Neural cell (in vitro differentiated cells): ENCODE measurements at regions not wholly inside any gene's neighbourhood (a gene's known extent, or its start where the extent isn't known, plus 50 kb on each side); places are given as distances from the start of the nearest gene placed in this dataset.

ENCODE experiments used
- H2AFZ ChIP-seq: fragments of 200-600, 300-800 bp; sonication (generic), shearing (Covaris generic); 2 replicates; pipeline ENCODE4 v1.6.0; 2014; ENCODE audit warnings: low read depth, mild to moderate bottlenecking, antibody characterized with exemption, low read length, moderate library complexity
- H3F3A ChIP-seq: fragments of 200-600 bp; shearing (Covaris generic); 2 replicates; pipeline ENCODE4 v1.6.1; 2016; ENCODE audit warnings: mild to moderate bottlenecking, moderate library complexity, mixed read lengths, antibody characterized with exemption, low read length; ENCODE audit not compliant: insufficient read depth, poor library complexity, severe bottlenecking
- H3K27ac ChIP-seq: fragments of 200-600, 300-800 bp; sonication (generic), shearing (Covaris generic); 2 replicates; pipeline ENCODE4 v1.5.1; 2014; ENCODE audit warnings: mild to moderate bottlenecking, low read length, moderate library complexity
- H3K27me3 ChIP-seq: fragments of 300-800, 200-600 bp; sonication (generic), shearing (Covaris generic); 2 replicates; pipeline ENCODE4 v1.6.0; 2014; ENCODE audit warnings: mild to moderate bottlenecking, low read depth, low read length, moderate library complexity; ENCODE audit not compliant: insufficient read depth
- H3K36me3 ChIP-seq: fragments of 300-800, 200-600 bp; sonication (generic), shearing (Covaris generic); 2 replicates; pipeline ENCODE4 v1.5.1; 2014; ENCODE audit warnings: mild to moderate bottlenecking, antibody characterized with exemption, low read length, moderate library complexity; ENCODE audit not compliant: insufficient read depth
- H3K4me2 ChIP-seq: fragments of 300-800, 200-600 bp; sonication (generic), shearing (Covaris generic); 2 replicates; pipeline ENCODE4 v1.6.0; 2014; ENCODE audit warnings: mild to moderate bottlenecking, low read length
- H3K4me3 ChIP-seq: fragments of 300-800, 200-600 bp; sonication (generic), shearing (Covaris generic); 2 replicates; pipeline ENCODE4 v1.5.1; 2014; ENCODE audit warnings: mild to moderate bottlenecking, low read length, moderate library complexity
- H3K79me2 ChIP-seq: fragments of 200-600 bp; shearing (Covaris generic); replicated peaks from 2 replicates; pipeline ENCODE4 v1.6.0; 2014; ENCODE audit warnings: mild to moderate bottlenecking, low read length, moderate library complexity; ENCODE audit not compliant: insufficient read depth
- H3K9ac ChIP-seq: fragments of 300-800, 200-600 bp; sonication (generic), shearing (Covaris generic); 2 replicates; pipeline ENCODE4 v1.6.1; 2016; ENCODE audit warnings: mild to moderate bottlenecking, low read length, mixed read lengths
- H3K9me2 ChIP-seq: fragments of 200-600 bp; shearing (Covaris generic); 2 replicates; pipeline ENCODE4 v1.6.1; 2016; ENCODE audit warnings: mild to moderate bottlenecking, low read length, mixed read lengths; ENCODE audit not compliant: insufficient read depth
- H3K9me3 ChIP-seq: fragments of 200-600, 300-800 bp; sonication (generic), shearing (Covaris generic); 2 replicates; pipeline ENCODE4 v1.6.1; 2016; ENCODE audit warnings: mild to moderate bottlenecking, mixed run types, low read length, moderate library complexity, mixed read lengths
- H4K20me1 ChIP-seq: fragments of 200-600 bp; shearing (Covaris generic); 2 replicates; pipeline ENCODE4 v1.6.1; 2016; ENCODE audit warnings: mild to moderate bottlenecking, mixed run types; ENCODE audit not compliant: insufficient read depth
- EP300 ChIP-seq: fragments of 450-650 bp; conservative IDR thresholded peaks from 2 replicates; pipeline ENCODE4 v1.6.1; 2014; ENCODE audit warnings: antibody characterized with exemption, mild to moderate bottlenecking, moderate library complexity; ENCODE audit not compliant: poor library complexity, severe bottlenecking
- EZH2 ChIP-seq: fragments of 200-600, 300-800 bp; shearing (Covaris generic), sonication (generic); IDR thresholded peaks from 2 replicates; pipeline ENCODE4 v1.6.1; 2014; ENCODE audit warnings: antibody characterized with exemption, low read length, borderline replicate concordance, mild to moderate bottlenecking; ENCODE audit not compliant: insufficient read depth, poor library complexity, severe bottlenecking
- MXI1 ChIP-seq: fragments of 450-650 bp; conservative IDR thresholded peaks from 2 replicates; pipeline ENCODE4 v1.6.1; 2014; ENCODE audit warnings: antibody characterized with exemption, mild to moderate bottlenecking; ENCODE audit not compliant: poor library complexity, severe bottlenecking
- POLR2AphosphoS5 ChIP-seq: IDR thresholded peaks from 2 replicates; pipeline ENCODE4 v1.6.1; 2012
- RAD21 ChIP-seq: fragments of 450-650 bp; conservative IDR thresholded peaks from 2 replicates; pipeline ENCODE4 v1.6.1; 2014; ENCODE audit warnings: antibody characterized with exemption, mild to moderate bottlenecking, moderate library complexity
- REST ChIP-seq: IDR thresholded peaks from 2 replicates; pipeline ENCODE4 v1.6.1; 2012; ENCODE audit warnings: borderline replicate concordance
- SMC3 ChIP-seq: fragments of 450-650 bp; conservative IDR thresholded peaks from 2 replicates; pipeline ENCODE4 v1.6.1; 2014; ENCODE audit warnings: antibody characterized with exemption, mild to moderate bottlenecking, moderate library complexity; ENCODE audit not compliant: poor library complexity
- TAF1 ChIP-seq: IDR thresholded peaks from 2 replicates; pipeline ENCODE4 v1.6.1; 2012; ENCODE audit warnings: low read depth
- TF ChIP-seq, protein P1 (sequence below): fragments of 450-650 bp; IDR thresholded peaks from 2 replicates; pipeline ENCODE4 v1.5.1; 2014; ENCODE audit warnings: antibody characterized with exemption, mild to moderate bottlenecking, moderate library complexity; ENCODE audit not compliant: poor library complexity, severe bottlenecking

GRCh38 chr20:60137657-60138245 is 179.5 kb downstream of the CDH26 start:
- H3K9me2 ChIP-seq: no peaks in the 10 kb centered on the region
- no peak overlapping the region for H3K9ac ChIP-seq
- no peaks in the 10 kb centered on the region for H3K27me3 ChIP-seq
- H3K27ac ChIP-seq: no peak overlapping the region
- H3K36me3 ChIP-seq: no peaks in the 10 kb centered on the region
- H4K20me1 ChIP-seq: no peaks in the 10 kb centered on the region
- no peaks in the 10 kb centered on the region for H3K9me3 ChIP-seq
- H3K4me3 ChIP-seq: no peak overlapping the region
- H2AFZ ChIP-seq: no peak overlapping the region
- TF ChIP-seq SMC3 (peak; percentile 59), POLR2AphosphoS5 (no peak), RAD21 (peak; percentile 61)
- TF ChIP-seq, protein P1, sequence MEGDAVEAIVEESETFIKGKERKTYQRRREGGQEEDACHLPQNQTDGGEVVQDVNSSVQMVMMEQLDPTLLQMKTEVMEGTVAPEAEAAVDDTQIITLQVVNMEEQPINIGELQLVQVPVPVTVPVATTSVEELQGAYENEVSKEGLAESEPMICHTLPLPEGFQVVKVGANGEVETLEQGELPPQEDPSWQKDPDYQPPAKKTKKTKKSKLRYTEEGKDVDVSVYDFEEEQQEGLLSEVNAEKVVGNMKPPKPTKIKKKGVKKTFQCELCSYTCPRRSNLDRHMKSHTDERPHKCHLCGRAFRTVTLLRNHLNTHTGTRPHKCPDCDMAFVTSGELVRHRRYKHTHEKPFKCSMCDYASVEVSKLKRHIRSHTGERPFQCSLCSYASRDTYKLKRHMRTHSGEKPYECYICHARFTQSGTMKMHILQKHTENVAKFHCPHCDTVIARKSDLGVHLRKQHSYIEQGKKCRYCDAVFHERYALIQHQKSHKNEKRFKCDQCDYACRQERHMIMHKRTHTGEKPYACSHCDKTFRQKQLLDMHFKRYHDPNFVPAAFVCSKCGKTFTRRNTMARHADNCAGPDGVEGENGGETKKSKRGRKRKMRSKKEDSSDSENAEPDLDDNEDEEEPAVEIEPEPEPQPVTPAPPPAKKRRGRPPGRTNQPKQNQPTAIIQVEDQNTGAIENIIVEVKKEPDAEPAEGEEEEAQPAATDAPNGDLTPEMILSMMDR: peak; percentile 63
- H3F3A ChIP-seq: no peaks in the 10 kb centered on the region
- no peaks in the 10 kb centered on the region for H3K79me2 ChIP-seq
- no peak overlapping the region for H3K4me2 ChIP-seq

DNA sequence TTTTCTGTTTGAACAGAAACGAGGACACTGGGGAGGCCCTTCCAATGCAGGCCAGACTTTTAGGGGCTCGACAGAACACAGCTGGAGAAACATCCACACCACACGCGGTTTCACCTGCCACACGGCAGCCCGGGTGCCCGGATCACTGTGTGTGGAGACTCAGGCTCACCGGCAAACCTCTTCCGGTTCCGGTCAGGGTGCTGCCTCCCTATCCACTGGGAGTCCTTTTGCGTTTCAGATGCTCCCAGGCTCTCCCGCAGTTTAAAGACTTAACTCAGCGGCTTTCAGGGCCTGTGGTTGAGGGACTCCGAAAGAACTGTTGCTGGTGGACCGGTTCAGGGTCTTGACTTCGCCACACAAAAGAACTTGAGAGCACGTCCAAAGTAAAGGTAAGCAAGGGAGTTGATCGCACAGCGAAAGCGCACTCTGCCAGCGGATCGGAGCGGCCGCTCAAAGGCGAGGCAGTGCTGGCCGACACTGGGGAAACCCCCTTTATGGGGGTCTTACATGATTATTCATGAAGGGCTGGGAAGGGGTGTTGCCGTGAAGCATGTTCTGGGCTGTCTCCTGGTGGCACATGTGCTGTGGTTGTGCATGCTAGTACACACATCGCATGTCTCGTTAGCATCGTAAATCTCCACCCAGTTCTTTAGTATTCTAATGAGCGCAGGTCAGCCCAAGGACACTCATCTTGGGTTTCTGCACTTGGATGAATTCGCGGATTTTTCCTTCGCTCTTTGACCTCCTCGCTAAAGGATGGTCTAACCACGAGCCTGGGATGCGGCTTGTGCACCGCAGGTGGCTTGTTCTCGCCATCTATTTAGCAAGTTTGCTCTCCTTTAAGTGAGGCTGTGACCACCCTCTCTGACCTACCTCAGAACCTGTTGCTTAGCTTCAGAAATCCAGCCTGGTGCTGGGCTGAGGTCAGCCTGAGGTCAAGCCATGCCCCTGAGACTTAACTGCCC is 180.3 kb downstream of the CDH26 start:
- H3K4me2 ChIP-seq: no peak overlapping the region
- TF ChIP-seq TAF1: no peak
- no peaks in the 10 kb centered on the region for H3K27me3 ChIP-seq
- no peak overlapping the region for H2AFZ ChIP-seq
- no peaks in the 10 kb centered on the region for H3K79me2 ChIP-seq
- H3K9me3 ChIP-seq: no peaks in the 10 kb centered on the region
- no peaks in the 10 kb centered on the region for H3F3A ChIP-seq
- H3K27ac ChIP-seq: no peak overlapping the region
- H3K9me2 ChIP-seq: no peaks in the 10 kb centered on the region
- no peak overlapping the region for H3K9ac ChIP-seq
- no peak overlapping the region for H3K4me3 ChIP-seq
- no peaks in the 10 kb centered on the region for H3K36me3 ChIP-seq
- H4K20me1 ChIP-seq: no peaks in the 10 kb centered on the region

GRCh38 chr20:60139663-60140446 is 181.6 kb downstream of the CDH26 start:
- Histone ChIP-seq H3K4me3 (no peak overlapping the region), H4K20me1 (no peaks in the 10 kb centered on the region), H3K36me3 (no peaks in the 10 kb centered on the region), H2AFZ (no peak overlapping the region), H3F3A (no peaks in the 10 kb centered on the region), H3K9me3 (no peaks in the 10 kb centered on the region), H3K4me2 (no peak overlapping the region), H3K27me3 (no peaks in the 10 kb centered on the region), H3K9me2 (no peaks in the 10 kb centered on the region), H3K79me2 (no peaks in the 10 kb centered on the region), H3K27ac (no peak overlapping the region), H3K9ac (no peak overlapping the region)
- TF ChIP-seq EZH2 (no peak), REST (no peak), EP300 (no peak), POLR2AphosphoS5 (no peak), MXI1 (no peak), SMC3 (no peak), TAF1 (no peak)
- TF ChIP-seq, protein P1: no peak
